ENCODE measurements at regions not wholly inside any gene's neighbourhood (a gene's known extent, or its start where the extent isn't known, plus 50 kb on each side); places are given as distances from the start of the nearest gene placed in this dataset.
"Not testable (repeated sequence)": the region's sequence is repeated elsewhere in the genome, so short reads cannot be mapped to it uniquely, and the experiment has no call there.

- no peak for DNase-seq (ENCODE audit: low read depth in 4 of 4, low spot score in 3 of 4)
Observed at GRCh38 chr1:187685333-187685732, 856.6 kb downstream of the PLA2G4A start.

DNA sequence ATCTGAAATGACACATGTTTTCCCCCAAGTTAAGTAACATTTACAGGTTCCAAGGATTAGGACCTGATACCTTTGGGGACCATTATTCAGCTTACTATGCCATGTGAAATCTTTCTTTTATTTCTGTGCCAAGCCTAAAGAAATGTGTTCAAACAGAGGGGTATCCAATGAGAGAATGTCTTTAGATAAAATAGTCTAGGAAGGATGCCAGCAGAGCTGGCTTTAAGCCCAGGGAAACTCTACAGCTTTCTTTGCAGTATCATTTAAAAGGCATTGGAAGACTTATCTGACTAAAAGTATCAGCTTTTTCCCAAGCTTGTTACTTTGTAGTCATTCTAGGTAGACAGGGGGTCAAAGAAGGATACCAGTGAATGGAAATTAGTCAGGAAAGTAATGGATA lies 860.4 kb downstream of the PLA2G4A start:
- no peak for DNase-seq (ENCODE audit: low read depth in 4 of 4, low spot score in 3 of 4)

DNA sequence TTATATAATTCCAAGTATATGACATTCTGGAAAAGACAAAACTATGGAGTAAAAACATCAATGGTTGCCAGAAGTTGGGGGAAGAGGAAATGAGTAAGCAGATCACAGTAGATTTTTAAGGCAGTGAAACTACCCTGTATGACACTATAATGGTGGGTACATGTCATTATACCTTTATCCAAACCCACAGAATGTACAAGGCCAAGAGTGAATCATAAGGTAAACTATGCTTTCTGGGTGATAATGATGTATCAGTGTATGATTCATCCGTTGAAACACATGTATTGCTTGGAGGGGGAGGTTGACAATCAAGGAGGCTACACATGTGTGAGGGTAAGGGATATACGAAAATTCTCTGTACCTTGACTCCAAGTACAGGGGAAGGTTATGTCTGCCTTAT lies 862.7 kb downstream of the PLA2G4A start:
- DNase-seq (ENCODE audit: low read depth in 4 of 4, low spot score in 3 of 4): no peak

- no peak for DNase-seq (ENCODE audit: low read depth in 4 of 4, low spot score in 3 of 4)
Observed at GRCh38 chr1:187692799-187693198, 864.0 kb downstream of the PLA2G4A start.

DNA sequence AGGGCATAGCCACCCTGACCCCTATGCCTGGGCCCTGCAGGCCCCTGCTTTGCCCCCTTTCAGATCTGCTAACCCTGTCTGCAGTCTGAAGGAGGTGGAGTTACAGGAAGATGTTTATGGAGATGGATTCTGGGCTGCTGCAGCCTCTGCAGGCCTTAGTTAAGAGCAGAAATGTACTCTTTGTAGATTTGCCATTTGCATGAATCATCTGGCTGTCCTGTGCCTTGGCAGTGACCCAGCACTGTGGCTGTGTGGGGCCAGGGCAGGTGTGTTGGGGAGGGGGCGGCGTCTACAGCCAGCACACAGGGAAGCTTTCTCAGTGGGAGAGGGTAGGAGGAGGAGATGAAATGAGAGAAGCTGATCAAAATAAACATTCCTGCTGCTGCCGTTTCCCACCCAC lies 867.3 kb downstream of the PLA2G4A start:
- no peak for DNase-seq (ENCODE audit: low read depth in 4 of 4, low spot score in 3 of 4)

GRCh38 chr1:187703138-187704130 lies 874.7 kb downstream of the PLA2G4A start:
- DNase-seq (ENCODE audit: low read depth in 4 of 4, low spot score in 3 of 4): not testable (repeated sequence)

DNA sequence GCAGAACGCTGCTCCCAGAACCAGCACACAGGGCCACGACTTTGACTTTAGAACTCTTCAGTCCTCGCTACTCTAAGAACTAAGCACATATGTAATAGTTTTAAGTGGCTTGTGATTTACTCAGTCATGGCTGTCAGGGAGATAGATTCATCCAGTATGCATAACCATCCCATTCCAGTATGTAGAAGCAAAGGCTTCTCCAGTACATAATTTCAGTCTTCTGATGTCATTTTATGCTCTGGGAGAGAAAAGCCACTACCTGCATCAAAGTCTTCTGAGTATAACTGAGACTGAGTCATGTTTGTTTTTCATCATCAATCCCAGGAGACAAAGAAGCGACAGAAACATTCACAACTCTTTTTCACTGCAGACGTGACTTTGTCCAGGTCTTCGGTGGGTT lies 885.7 kb downstream of the PLA2G4A start:
- no peak for DNase-seq (ENCODE audit: low read depth in 4 of 4, low spot score in 3 of 4)

GRCh38 chr1:187715483-187715882 lies 886.7 kb downstream of the PLA2G4A start:
- DNase-seq (ENCODE audit: low read depth in 4 of 4, low spot score in 3 of 4): no peak

GRCh38 chr1:187716160-187716559 lies 887.4 kb downstream of the PLA2G4A start:
- DNase-seq (ENCODE audit: low read depth in 4 of 4, low spot score in 3 of 4): no peak

GRCh38 chr1:187718527-187718926 lies 889.8 kb downstream of the PLA2G4A start:
- DNase-seq (ENCODE audit: low read depth in 4 of 4, low spot score in 3 of 4): no peak

GRCh38 chr1:187721216-187721615 lies 892.5 kb downstream of the PLA2G4A start:
- DNase-seq (ENCODE audit: low read depth in 4 of 4, low spot score in 3 of 4): no peak

DNA sequence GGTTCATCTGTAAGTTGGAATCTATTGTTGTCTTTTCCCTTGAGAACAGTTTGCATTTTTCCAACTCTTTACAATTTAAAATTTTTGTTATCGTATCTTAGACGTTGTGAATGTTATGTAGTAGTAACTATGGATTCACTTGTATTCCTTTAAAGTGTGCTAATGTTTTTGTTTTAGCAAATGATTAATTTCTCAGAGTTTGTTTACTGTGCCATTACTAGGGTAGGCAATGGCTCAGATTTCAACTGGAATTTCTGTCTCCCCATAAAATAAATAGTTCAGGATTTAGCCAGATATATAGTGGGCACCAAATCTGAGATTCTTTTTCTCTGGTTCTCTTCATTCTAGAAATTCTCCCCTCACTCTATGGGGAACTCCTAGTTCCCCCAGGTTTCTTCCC lies 896.5 kb downstream of the PLA2G4A start:
- DNase-seq (ENCODE audit: low read depth in 4 of 4, low spot score in 3 of 4): no peak

- DNase-seq (ENCODE audit: low read depth in 4 of 4, low spot score in 3 of 4): no peak
Observed at GRCh38 chr1:187733232-187733631, 904.5 kb downstream of the PLA2G4A start.

- no peak for DNase-seq (ENCODE audit: low read depth in 4 of 4, low spot score in 3 of 4)
Observed at GRCh38 chr1:187734427-187734826, 905.7 kb downstream of the PLA2G4A start.

DNA sequence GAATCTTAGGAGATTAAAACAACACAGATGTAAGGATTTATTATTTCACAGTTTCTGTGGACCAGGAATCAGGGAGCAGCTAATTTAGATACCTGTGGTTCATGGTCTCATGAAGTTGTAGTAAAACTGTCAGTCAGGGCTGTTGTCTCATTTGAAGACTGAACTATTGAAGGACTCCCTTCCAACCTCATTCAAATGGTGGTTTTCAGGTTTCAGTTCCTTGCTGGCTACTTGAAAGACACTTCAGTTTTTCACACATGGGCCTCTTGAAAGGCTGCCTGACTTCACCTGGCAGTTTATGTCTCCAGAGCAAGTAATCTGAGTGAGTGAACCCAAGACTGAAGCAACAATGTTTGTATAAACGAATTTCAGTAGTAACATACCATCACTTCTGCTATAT lies 915.9 kb downstream of the PLA2G4A start:
- no peak for DNase-seq (ENCODE audit: low read depth in 4 of 4, low spot score in 3 of 4)

GRCh38 chr1:187755536-187755935 lies 926.8 kb downstream of the PLA2G4A start:
- no peak for DNase-seq (ENCODE audit: low read depth in 4 of 4, low spot score in 3 of 4)

GRCh38 chr1:187756684-187757083 lies 927.9 kb downstream of the PLA2G4A start:
- not testable (repeated sequence) for DNase-seq (ENCODE audit: low read depth in 4 of 4, low spot score in 3 of 4)

- no peak for DNase-seq (ENCODE audit: low read depth in 4 of 4, low spot score in 3 of 4)
Observed at GRCh38 chr1:187759825-187760333, 931.1 kb downstream of the PLA2G4A start.

DNA sequence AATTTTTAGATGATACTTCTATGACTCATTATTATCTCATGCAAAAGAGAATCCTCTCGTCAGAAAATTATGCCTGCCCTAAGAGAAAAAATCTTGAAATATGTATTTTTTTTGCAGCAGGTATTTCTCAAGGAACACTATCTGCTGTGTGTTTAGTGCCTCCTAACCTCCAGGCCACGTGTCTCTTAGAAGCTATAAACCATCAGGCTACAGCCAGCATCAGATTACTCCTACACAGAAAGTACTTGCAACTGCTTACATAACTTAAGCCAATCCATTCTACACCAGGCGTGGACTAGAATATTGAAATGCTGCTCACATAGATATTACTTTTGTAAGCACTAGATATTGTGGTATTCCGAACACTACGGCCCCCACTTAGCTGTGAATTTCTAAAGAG lies 933.4 kb downstream of the PLA2G4A start:
- peak in 1 of 4 donors; percentile 10 for DNase-seq (ENCODE audit: low read depth in 4 of 4, low spot score in 3 of 4)

- DNase-seq (ENCODE audit: low read depth in 4 of 4, low spot score in 3 of 4): no peak
Observed at GRCh38 chr1:187763465-187763864, 934.7 kb downstream of the PLA2G4A start.

GRCh38 chr1:187763976-187764375 lies 935.2 kb downstream of the PLA2G4A start:
- DNase-seq (ENCODE audit: low read depth in 4 of 4, low spot score in 3 of 4): no peak

DNA sequence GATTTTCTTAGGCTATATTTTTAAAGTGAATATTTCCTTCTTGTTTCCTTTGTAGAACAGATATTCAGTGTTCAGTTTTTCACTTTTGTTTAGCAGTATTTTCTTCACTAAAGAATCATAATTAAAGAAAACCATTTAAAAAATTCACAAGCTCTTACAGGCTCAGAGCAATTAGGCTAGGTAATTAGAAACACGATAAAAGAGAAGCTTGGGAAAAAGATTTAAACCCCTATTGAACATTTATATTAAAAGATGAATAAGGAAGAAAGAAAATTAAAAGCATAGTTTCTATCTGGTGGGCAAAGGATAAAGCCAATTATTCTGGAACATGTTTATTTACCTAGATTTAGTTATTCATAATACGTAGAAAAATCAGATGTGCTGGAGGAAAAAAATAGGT lies 942.6 kb downstream of the PLA2G4A start:
- no peak for DNase-seq (ENCODE audit: low read depth in 4 of 4, low spot score in 3 of 4)

Data from right renal pelvis (tissue), 4 donors.